Suprapubic skin (tissue), 3 donors: ENCODE measurements at regions not wholly inside any gene's neighbourhood (a gene's known extent, or its start where the extent isn't known, plus 50 kb on each side); places are given as distances from the start of the nearest gene placed in this dataset.
"Not testable (repeated sequence)": the region's sequence is repeated elsewhere in the genome, so short reads cannot be mapped to it uniquely, and the experiment has no call there.

ENCODE experiments used
- CTCF ChIP-seq, 2 donors: fragments of 200-600 bp in 1 of 2; fragments of 450-650 bp in 1 of 2; sonication (generic) in 1 of 2; IDR thresholded peaks; one replicate each; pipeline ENCODE4 v1.5.1; 2016 to 2019; ENCODE audit warnings: antibody characterized with exemption in 2 of 2, mild to moderate bottlenecking in 1 of 2, moderate library complexity in 1 of 2
- EP300 ChIP-seq: sonication (generic); formaldehyde crosslinking; IDR thresholded peaks from one replicate; pipeline ENCODE4 v1.6.1; 2017; ENCODE audit warnings: antibody characterized with exemption
- POLR2A ChIP-seq, 2 donors: fragments of 450-650 bp; IDR thresholded peaks; one replicate each; pipeline ENCODE4 v1.6.1; 2017; ENCODE audit warnings: antibody characterized with exemption in 2 of 2, mild to moderate bottlenecking in 2 of 2, moderate library complexity in 2 of 2

GRCh38 chr16:5159537-5159936, 61.9 kb upstream of the EEF2KMT start:
- TF ChIP-seq CTCF (IDR thresholded peaks at IDR 0.05); EP300; POLR2A (IDR thresholded peaks at IDR 0.05): not testable (repeated sequence)
